Tongue (tissue), 1 donor: ENCODE measurements at regions not wholly inside any gene's neighbourhood (a gene's known extent, or its start where the extent isn't known, plus 50 kb on each side); places are given as distances from the start of the nearest gene placed in this dataset.
A peak's percentile ranks its signal among the peaks of the same experiment; 100 is the strongest.

Experiments
- DNase-seq: peaks from one replicate; pipeline ENCODE4 v3.0.0-alpha.2; 2015

DNA sequence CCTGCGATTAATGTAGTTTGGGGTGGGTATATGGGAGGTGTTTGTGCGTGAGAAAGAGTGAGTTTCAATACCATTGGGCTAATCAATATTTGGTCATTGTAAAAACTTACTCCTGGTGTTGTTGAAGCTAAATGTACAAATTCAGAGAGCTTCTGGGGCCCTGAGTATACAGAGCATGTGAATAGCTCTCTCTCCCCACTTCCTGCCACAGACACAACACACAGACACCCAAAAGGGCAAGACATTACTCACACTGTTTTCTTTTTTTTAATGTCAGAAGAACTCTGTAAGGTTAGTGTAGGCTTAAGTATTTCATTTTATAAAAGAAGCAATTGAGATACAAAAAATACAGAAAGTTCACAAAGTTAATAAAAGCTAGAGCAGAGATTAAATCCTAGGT lies 151.3 kb upstream of the KCNIP4 start:
- no peak for DNase-seq

DNA sequence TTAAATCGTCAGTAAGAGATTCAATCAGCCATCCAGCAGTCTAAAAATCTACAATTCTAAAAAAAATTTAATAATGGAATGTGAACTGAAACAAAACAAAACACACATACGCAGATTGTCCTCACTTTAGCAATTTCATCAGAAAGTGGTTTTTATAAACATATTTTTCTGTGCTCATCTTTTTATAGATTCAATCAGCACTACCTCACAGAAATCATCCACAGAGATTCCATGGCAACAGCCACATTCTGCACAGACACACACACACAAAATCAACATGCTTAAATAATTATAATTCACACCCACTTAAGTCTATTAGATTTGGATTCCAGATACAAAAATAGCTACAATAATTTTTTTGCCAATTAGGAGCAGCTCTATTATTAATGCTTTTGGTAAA lies 149.0 kb upstream of the KCNIP4 start:
- no peak for DNase-seq

DNA sequence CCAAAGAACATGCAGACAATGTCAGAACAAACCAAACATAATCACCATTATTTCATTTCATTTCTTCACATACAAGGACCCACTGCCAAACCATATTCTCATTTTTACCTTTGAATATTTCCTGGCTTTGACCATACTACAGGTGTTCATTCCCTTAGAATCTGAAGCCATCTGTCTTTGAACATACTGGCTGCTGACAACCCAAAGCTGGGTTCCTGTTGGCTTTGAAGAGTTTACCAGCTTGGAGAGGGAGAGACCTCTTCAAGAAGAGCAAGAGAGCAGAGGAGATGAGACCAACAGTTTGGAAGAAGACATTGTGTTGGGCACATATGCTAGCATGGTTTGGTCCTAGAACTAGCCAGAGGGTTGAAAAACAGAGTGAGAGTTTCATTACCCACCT lies 145.6 kb upstream of the KCNIP4 start:
- no peak for DNase-seq

DNA sequence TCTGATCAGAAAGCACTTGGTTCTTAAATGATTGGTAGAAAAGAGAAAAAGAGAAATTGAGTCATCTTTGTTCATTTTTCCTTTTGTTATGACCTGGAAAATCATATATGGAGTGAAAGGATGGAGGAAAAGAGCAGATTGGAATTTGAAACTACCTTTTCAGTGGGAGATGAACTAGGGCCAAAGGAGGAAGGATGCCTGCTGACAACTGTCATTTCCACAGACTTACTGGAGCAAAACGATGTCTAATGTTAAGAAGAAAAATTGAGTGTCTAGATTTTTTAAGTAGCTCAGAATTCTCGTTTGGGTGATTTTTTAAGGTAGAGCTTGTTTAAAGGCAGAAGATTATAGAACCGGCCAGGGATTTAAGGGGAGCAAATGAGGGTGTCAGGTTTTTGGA lies 144.6 kb upstream of the KCNIP4 start:
- DNase-seq: no peak

DNA sequence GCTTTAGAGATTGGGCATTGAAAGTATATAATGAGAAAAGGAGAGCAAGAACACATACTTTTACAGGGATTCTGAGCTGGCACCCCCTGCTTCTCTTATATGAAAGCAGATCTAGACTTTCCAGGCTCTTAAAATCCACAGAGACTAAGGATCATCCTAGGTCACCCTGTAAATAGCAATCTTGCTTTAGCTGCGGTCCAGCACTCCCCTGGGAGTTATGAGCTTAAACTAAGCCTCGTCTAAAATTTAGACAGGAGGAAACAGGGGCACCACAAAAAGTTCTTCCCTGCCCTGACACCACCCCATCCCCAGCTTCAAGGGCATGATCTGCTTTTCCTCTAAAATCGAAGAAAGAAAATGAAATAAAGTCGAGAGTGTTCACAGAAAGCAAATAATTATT lies 143.3 kb upstream of the KCNIP4 start:
- no peak for DNase-seq

DNA sequence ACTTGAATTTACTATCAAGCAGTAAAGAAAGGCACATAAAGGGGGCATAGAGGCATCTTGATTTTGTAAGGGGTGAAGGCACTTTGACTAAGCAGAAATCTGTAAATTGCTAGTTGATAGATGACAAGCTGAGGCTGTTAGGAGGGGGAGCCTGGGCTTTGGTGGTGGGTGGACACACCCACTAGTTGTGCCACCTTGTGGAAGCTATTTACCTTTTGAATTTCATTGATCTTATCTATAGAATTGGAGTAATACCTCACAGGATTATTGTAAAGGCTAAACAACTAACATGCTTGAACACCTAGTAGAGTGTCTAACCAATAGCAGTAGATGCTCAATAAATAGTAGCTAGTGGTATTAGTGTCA lies 142.8 kb upstream of the KCNIP4 start:
- no peak for DNase-seq

DNA sequence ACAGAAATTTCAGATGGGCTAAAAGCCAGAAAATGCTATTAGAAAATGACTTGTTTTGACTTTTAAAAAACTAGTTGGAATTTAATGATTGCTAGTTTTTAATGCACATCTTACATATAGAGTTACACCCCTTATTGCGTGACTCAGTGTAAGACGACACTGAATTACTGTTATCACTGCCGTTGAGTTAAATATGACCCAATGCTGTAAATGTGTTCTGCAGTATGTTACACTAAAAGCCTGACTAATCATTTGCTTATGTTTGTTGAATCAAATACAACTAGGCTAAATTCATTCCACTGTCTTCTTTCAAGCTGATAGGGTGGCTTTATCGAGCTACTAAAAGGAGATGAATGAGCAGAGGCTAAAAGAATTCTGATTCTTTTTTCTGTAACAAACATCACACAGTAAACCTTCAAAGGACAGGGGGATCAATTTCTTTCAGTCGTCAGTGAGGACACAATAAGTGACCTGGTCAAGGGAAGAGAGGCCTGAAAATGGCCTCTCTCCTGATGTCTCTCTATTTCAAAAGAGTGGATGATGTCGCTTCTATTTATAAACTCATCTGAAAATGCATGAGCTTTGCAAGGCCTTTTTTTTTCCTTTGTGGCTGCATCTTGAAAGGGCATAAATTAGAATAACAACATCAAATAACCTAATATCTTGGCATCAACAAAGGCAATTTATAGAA lies 142.2 kb upstream of the KCNIP4 start:
- peak; percentile 1 for DNase-seq

DNA sequence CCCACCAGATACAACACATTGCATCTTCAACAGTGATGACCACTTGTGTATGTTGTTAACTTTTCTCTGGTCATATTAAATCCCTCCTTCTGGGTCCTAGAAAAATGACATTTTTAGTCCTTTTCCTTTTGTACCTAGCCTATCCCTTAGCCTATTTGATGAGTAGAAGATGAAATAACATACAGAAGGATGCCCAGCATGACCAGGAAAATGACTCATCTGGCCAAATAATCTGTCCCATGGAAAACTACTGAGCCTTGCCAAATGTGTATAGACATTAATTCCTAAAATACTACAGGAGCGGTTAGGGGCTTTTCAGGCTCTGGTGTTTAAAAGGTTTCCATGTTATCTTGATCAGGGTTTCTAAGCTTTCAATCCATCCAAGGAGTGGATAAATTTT lies 129.0 kb upstream of the KCNIP4 start:
- DNase-seq: no peak

DNA sequence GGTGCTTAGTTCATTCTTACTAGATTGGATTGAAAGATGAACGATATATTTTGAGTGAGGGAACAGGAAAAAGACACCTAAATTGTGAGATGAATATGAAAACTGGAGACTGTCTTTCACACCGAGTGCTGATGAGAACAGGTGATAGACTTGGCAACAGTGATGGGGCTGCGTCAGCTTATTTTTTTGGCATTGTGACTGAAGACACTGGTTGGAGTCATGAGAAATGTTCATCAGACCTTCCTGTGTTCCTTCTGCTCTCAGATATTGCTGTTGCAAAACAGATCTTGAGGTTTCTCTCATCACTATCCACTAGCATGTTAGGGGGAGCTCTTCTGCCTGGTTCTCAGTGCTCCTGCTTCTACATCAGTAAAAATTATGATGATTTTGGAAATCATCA lies 124.2 kb upstream of the KCNIP4 start:
- DNase-seq: no peak

DNA sequence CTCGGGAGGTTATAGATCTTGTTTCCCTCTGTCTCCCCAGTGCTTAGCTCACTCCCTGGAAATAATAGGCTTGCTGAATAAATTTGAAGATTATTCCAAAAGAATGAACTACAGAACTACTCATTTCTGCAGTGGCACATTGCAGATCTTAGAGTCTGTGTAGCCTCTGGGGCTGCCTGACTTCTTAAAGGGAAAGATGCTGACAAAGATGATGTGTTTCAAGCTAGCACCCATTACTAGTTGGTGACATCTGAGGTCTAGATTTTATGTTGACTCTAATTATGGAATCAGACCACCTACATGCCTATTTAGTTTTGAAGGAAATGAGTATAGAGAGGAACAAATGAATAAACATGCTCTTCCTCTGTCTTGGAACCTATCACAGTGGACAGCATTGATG lies 123.7 kb upstream of the KCNIP4 start:
- DNase-seq: no peak

DNA sequence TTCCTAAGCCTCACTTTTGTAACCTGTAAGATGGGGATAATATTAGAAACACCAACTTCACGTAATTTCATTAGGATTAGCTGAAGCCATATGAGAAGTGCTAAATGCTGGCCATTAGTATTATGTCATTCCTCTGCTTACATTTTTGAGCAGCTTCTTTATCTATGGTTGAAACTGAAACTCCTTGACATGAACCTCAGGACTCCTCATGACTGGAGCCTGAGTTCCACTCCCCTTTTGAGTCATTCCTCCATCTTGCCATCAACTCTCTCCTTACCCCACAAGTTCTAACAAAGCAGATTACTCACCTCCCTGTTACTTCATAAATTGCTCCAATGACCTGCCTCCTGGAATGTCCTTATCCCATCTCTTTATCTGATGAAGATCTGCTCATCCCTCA lies 123.2 kb upstream of the KCNIP4 start:
- DNase-seq: no peak

DNA sequence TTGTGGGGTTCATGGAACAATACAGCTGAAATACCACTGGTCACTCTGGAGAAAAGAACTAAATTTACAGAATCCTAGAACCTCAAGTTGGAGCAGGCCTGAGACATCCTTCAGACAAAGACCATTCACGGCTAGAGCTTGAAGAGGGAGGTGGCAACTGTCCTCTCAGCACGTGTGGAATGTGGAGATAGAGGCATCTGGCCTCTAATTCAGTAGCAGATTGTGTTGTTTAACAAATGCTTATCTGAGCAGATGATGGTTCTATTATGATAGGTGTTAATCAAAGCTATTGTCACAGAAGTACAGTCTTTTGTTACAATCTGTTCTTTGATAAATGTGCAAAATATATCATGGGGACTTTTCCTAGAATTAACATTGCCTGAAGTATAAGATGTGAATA lies 121.7 kb upstream of the KCNIP4 start:
- DNase-seq: no peak

DNA sequence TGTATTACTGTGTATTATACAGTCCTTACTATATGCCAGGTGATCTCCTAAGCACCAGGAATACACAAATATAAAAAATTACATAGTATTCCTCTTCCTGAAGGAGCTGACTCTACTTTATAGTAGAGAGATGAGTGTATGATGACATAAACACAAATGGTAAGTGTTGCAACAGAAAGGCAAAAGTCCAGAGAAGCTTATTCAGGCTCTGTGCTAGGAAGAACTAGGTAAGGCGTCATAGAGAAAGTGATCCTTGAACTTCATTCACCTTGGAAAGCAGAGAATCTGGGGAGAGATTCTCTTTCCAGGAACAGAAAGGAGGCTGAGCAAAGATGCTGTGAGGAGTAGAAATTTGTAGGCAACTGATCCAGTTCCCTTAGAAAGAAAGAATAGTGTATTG lies 115.0 kb upstream of the KCNIP4 start:
- no peak for DNase-seq

DNA sequence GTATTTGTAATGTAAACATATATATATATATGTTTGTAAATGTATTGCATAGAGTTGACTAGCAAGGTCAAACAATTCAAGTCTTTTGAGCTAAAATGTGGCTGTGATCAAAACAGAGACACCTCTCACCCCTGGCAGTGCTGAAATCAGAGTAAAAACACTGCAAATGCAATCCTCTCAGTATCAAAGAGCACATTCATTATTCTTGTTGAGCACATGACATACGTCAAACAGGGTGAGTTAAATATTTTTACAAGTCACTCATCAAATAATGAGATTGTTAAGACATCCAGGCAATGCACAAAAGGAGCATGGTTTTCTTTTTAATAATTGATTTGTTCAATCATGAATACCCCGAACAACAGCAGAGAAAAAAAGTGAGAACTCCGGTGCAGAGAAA lies 114.1 kb upstream of the KCNIP4 start:
- no peak for DNase-seq

DNA sequence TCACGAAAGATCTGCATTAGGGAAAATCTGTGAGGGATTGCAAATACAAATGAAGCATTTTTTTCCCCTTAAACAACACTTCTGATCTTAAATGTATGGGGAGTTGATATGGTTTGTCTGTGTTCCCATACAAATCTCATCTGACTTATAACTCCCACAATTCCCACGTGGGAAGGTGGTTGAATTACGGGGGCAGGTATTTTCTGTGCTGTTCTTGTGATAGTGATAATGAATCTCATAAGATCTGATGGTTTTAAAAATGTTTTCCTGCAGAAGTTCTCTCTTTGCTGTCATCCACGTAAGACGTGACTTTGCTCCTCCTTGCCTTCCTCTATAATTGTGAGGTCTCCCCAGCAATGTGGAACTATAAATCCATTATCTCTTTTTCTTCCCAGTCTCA lies 107.4 kb upstream of the KCNIP4 start:
- no peak for DNase-seq

DNA sequence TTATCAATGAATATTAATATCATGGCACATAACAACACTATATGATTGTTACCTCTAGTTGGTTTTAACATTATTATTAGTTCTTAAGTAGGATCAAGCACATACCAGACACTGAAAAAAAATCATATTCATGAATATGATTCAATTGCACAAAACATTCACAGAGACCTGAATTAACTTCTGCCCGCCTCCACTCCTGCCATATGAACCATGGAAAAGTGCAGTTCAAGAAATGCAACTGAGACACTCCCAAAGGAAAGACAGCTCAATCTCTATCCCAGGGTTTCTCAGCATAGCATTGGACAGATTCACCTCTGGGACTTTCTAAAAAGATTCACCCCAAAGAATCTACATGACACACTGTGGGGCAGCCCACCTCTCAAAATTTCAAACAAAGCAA lies 103.5 kb upstream of the KCNIP4 start:
- no peak for DNase-seq

DNA sequence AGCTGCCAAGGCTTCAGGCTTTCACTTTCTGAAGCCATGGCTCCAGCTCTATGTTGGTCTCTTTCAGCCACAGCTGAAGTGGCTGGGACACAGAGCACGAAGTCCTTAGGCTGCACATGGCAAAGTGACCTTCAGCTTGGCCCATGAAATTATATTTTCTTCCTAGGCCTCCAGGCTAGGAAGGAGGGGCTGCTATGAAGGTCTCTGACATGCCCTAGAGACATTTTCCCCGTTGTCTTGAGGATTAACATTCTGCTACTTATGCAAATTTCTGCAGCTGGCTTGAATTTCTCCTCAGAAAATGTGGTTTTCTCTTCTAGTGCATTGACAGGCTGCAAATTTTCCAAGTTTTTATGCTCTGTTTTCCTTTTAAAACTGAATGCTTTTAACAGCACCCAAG lies 99.8 kb upstream of the KCNIP4 start:
- no peak for DNase-seq

DNA sequence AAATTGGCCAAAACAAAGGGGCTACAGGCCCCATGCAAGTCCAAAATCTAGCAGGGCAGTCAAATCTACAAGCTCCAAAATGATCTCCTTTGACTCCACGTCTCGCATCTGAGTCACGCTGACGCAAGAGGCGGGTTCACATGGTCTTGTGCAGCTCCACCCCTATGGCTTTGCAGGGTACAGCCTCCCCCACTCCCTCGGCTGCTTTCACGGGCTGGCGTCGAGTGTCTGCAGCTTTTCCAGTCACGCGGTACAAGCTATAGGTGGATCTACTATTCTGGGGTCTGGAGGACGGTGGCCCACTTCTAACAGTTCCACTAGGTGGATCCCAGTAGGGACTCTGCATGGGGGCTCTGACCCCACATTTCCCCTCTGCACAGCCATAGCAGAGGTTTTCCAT lies 99.2 kb upstream of the KCNIP4 start:
- DNase-seq: no peak

DNA sequence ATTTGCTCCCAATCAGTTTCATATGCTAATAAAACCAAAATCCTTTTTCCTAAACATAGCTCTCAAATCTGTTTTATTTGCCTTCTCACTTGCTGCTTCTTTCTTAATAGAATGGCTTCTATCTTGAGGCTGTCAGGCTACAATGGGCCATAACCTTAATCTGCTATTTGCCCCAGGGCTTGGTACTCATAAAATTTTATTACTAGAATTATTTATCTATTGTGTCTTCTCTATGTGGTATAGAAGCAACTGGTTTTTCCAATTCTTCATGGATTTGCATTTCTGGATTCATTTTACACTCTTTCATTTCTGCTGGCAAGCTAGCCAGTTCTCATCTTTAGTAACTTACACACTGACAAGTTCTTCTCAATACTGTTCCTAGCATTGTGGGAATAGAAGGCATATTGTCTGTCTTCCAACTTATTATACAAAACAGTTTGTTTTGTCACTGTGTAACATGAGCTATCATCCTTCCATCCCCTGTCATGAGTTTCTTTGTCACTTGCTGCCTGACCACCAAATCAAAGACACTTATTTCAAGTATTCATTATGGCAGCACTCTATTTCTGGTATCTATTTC lies 96.6 kb upstream of the KCNIP4 start:
- no peak for DNase-seq

DNA sequence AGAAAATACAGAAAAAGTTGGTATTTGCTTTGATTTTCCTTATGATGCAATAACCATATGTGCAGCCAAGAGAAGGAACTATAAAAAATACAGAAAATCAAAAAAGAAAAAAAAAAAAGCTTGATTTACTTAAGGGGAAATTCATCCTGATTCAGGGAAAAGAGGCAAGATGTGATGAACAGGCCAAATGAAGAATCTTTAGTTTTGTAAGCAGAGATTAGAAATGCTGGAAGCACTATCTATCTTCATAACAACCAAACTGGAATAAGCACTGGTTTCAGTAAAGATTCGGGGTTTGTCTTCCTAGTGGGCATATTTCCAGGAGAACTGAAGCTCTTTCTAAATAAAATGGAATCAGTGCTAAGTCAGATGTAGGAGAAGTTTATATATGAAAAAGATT lies 82.9 kb upstream of the KCNIP4 start:
- no peak for DNase-seq

DNA sequence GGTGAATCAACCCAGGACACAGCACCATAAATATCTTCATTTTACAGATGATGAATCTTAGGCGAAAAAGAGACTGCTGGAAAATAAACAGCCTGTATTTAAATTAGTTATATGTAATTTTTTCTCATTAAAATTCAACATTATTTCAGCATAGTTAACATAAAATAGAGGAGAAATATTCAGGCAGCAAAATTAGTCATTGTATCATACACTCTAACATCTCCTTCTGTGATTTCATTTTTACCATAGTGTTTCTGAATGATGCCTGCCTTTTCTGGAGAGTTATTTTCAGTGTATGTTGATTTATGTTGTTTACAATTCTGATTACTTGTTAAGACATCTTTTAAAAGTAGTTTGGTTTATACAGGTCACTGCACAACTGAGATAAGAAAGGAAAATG lies 82.3 kb upstream of the KCNIP4 start:
- no peak for DNase-seq

DNA sequence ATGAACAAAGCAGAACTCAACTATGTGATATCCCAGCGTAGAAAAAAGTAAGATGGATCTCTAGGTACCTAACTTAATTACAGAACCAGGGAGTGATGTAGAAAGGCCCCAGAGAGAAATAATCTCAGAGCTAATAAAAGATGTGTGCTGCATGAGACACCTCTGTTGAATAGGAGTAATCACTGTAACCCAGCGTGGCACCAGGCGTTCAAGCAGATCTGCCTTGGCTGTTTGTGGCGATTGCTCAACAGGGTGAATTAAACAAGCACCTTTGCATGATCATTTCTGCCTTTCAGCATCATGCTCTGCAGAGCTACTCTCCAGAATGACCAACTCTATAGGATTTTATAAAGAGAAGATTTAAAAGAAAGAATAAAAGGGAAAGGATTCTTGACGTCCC lies 81.7 kb upstream of the KCNIP4 start:
- DNase-seq: no peak

DNA sequence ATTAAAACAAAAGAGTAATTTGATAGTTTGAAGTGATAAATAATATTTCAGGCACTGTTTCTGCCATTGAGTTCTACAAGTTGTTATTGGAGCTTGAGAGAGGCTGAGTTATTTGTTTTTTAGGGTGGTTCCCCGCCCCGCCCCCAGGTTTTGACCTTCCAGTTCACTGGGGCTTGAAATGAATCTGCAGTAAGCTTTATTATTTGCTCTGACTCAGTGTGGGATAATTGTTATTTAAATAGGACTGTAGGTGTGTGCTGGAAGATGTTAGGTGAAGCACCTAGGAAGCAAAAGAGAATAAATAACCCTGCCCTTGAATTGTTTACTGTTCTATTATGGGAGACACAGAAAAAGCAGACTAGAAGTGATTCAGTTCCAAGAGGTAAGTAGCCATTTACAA lies 81.2 kb upstream of the KCNIP4 start:
- DNase-seq: no peak

DNA sequence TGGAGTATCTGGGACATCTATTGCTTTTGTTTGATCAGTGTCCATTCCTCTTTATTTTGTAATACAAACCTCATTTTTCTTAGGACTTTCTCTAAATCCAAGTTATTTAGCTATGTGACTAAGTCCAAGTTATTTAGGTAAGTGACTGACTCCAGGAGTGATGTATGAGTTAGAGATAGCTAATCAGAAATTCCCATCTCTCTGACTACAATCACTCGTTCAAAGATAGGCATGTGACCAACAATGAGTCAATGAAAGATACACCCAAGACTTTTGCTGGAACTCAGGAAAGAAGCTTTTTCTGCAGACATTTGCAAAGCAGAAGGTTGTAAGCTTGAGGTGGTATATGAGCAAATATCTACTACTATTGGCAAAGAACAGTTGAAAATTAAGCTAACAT lies 72.5 kb upstream of the KCNIP4 start:
- no peak for DNase-seq

DNA sequence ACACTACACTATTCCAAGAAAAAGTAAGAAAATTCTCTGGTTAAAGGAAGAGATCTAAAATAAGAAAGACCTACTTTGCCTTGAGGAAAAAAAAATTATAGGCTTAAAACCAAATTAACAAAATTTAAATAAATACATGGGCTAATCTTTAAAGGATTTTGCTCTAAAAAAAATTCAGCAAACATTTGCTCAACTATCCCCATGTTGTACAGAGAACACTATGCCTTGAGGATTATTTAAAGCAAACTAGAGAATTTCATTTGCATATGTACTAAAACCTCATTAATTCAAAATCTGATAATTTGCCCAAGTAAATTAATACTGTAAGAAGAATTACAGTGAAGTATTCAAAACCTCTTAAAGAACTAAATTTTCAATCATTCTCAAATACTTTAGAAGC lies 71.6 kb upstream of the KCNIP4 start:
- no peak for DNase-seq
